ENCODE measurements at regions not wholly inside any gene's neighbourhood (a gene's known extent, or its start where the extent isn't known, plus 50 kb on each side); places are given as distances from the start of the nearest gene placed in this dataset.

GRCh38 chr3:154660811-154661210 is 230.8 kb upstream of the GPR149 start:
- TF ChIP-seq, protein P1, sequence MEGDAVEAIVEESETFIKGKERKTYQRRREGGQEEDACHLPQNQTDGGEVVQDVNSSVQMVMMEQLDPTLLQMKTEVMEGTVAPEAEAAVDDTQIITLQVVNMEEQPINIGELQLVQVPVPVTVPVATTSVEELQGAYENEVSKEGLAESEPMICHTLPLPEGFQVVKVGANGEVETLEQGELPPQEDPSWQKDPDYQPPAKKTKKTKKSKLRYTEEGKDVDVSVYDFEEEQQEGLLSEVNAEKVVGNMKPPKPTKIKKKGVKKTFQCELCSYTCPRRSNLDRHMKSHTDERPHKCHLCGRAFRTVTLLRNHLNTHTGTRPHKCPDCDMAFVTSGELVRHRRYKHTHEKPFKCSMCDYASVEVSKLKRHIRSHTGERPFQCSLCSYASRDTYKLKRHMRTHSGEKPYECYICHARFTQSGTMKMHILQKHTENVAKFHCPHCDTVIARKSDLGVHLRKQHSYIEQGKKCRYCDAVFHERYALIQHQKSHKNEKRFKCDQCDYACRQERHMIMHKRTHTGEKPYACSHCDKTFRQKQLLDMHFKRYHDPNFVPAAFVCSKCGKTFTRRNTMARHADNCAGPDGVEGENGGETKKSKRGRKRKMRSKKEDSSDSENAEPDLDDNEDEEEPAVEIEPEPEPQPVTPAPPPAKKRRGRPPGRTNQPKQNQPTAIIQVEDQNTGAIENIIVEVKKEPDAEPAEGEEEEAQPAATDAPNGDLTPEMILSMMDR (IDR thresholded peaks at IDR 0.05) = no peak
- no peak for TF ChIP-seq POLR2A (IDR thresholded peaks at IDR 0.05)

All from testis (tissue), 2 donors.